CD14-positive monocyte (primary cell): ENCODE measurements at regions not wholly inside any gene's neighbourhood (a gene's known extent, or its start where the extent isn't known, plus 50 kb on each side); places are given as distances from the start of the nearest gene placed in this dataset.

ENCODE experiments used
- DNase-seq, 3 donors: peaks; one replicate each; pipeline ENCODE4 v3.0.0-alpha.2; 2011 to 2022
- H2AFZ ChIP-seq: 2 replicates; pipeline ENCODE4 v1.6.0; 2012; ENCODE audit warnings: mild to moderate bottlenecking, low read depth, low read length, inconsistent platforms; ENCODE audit not compliant: insufficient read depth, poor library complexity, severe bottlenecking
- H3K27ac ChIP-seq, 2 donors: 1 replicate in 1 of 2; 2 replicates in 1 of 2; pipeline ENCODE4 v1.5.1; 2012 to 2013; ENCODE audit warnings: low read length in 2 of 2, control low read depth in 1 of 2, inconsistent platforms in 1 of 2, low read depth in 1 of 2, mild to moderate bottlenecking in 1 of 2
- H3K27me3 ChIP-seq, 2 donors: one replicate each; pipeline versions ENCODE4 v1.6.0 to v1.6.1; 2011 to 2013; ENCODE audit warnings: low read length in 2 of 2; ENCODE audit not compliant: control insufficient read depth in 2 of 2, insufficient read depth in 2 of 2
- H3K36me3 ChIP-seq, 2 donors: replicated peaks in 1 of 2; 1 replicate in 1 of 2; 2 replicates in 1 of 2; pipeline versions ENCODE4 v1.5.1 to v1.6.1; 2012 to 2013; ENCODE audit warnings: low read length in 2 of 2, control low read depth in 1 of 2, inconsistent platforms in 1 of 2, mild to moderate bottlenecking in 1 of 2; ENCODE audit not compliant: insufficient read depth in 2 of 2, control insufficient read depth in 1 of 2
- H3K4me1 ChIP-seq, 2 donors: 1 replicate in 1 of 2; 2 replicates in 1 of 2; pipeline versions ENCODE4 v1.5.1 to v1.6.1; 2012 to 2013; ENCODE audit warnings: low read length in 2 of 2, control low read depth in 1 of 2, inconsistent platforms in 1 of 2, mild to moderate bottlenecking in 1 of 2, moderate library complexity in 1 of 2; ENCODE audit not compliant: insufficient read depth in 2 of 2, control insufficient read depth in 1 of 2
- H3K4me2 ChIP-seq: replicated peaks from 2 replicates; pipeline ENCODE3; 2012; ENCODE audit warnings: low read length, moderate library complexity, mild to moderate bottlenecking; ENCODE audit not compliant: poor library complexity, severe bottlenecking; ENCODE audit errors: extremely low read depth
- H3K4me3 ChIP-seq, 3 experiments: fragments of 200-600 bp in 1 of 3; sonication (generic) in 1 of 3; replicated peaks in 1 of 3; 1 replicate in 2 of 3; 2 replicates in 1 of 3; pipeline ENCODE4 v1.5.1; 2011 to 2013; ENCODE audit warnings: low read length in 3 of 3, mild to moderate bottlenecking in 3 of 3, control low read depth in 2 of 3, low read depth in 2 of 3, inconsistent platforms in 1 of 3, moderate library complexity in 1 of 3
- H3K79me2 ChIP-seq: 2 replicates; pipeline ENCODE4 v1.6.0; 2012; ENCODE audit warnings: mild to moderate bottlenecking, control low read depth, inconsistent platforms, low read length, moderate library complexity; ENCODE audit not compliant: insufficient read depth
- H3K9ac ChIP-seq: 2 replicates; pipeline ENCODE4 v1.6.0; 2017; ENCODE audit warnings: low read length, mild to moderate bottlenecking; ENCODE audit not compliant: insufficient read depth, poor library complexity, severe bottlenecking
- H3K9me3 ChIP-seq, 2 donors: replicated peaks in 1 of 2; 1 replicate in 1 of 2; 2 replicates in 1 of 2; pipeline versions ENCODE4 v1.5.1 to v1.6.1; 2012 to 2013; ENCODE audit warnings: low read length in 2 of 2, control low read depth in 1 of 2; ENCODE audit not compliant: control insufficient read depth in 1 of 2, insufficient read depth in 1 of 2
- H4K20me1 ChIP-seq: 2 replicates; pipeline ENCODE4 v1.6.0; 2012; ENCODE audit warnings: mild to moderate bottlenecking, low read length, control low read depth, moderate library complexity; ENCODE audit not compliant: insufficient read depth
- H3K27ac Mint-ChIP-seq, 7 donors: one replicate each; pipeline ENCODE4 v1.8.0; 2020; ENCODE audit warnings: mild to moderate bottlenecking in 7 of 7, mixed read lengths in 7 of 7, moderate library complexity in 6 of 7, inconsistent platforms in 2 of 7
- H3K27me3 Mint-ChIP-seq, 3 donors: one replicate each; pipeline ENCODE4 v1.8.0; 2021 to 2022; ENCODE audit warnings: low read depth in 3 of 3, mild to moderate bottlenecking in 3 of 3, mixed read lengths in 3 of 3, moderate library complexity in 3 of 3, inconsistent platforms in 1 of 3
- H3K36me3 Mint-ChIP-seq, 2 donors: one replicate each; pipeline ENCODE4 v1.8.0; 2020; ENCODE audit warnings: mixed read lengths in 2 of 2, inconsistent platforms in 1 of 2, mild to moderate bottlenecking in 1 of 2
- H3K4me1 Mint-ChIP-seq: one replicate; pipeline ENCODE4 v1.8.0; 2020; ENCODE audit warnings: mild to moderate bottlenecking, mixed read lengths
- H3K4me3 Mint-ChIP-seq, 2 donors: one replicate each; pipeline ENCODE4 v1.8.0; 2020; ENCODE audit warnings: mild to moderate bottlenecking in 2 of 2, mixed read lengths in 2 of 2, moderate library complexity in 1 of 2
- H3K9me3 Mint-ChIP-seq, 7 donors: one replicate each; pipeline ENCODE4 v1.8.0; 2020 to 2022; ENCODE audit warnings: mixed read lengths in 7 of 7, mild to moderate bottlenecking in 6 of 7, moderate library complexity in 6 of 7, inconsistent platforms in 2 of 7
- CTCF ChIP-seq: fragments of 200-600 bp; IDR thresholded peaks from one replicate; pipeline ENCODE4 v1.8.0; 2022; ENCODE audit warnings: antibody characterized with exemption, mild to moderate bottlenecking
- WGBS: methylation state at CpG from one replicate; pipeline ENCODE4 v1.1.5; 2013; ENCODE audit warnings: missing lambda C conversion rate; ENCODE audit not compliant: insufficient coverage; 5-methylcytosine and 5-hydroxymethylcytosine counted together
- intact Hi-C, 2 donors: fragments of 100-400 bp; cut with micrococcal nuclease; formaldehyde crosslinking; loops; one replicate each; pipeline versions ENCODE4 v1.15.0 to v1.15.1; 2023

- TF ChIP-seq CTCF, result no peak
- Histone ChIP-seq H3K9me3 (no peaks in the 10 kb centered on the region), H2AFZ (no peak overlapping the region), H4K20me1 (no peaks in the 10 kb centered on the region), H3K4me3 (no peak overlapping the region), H3K4me1 (no peaks in the 10 kb centered on the region), H3K27ac (no peak overlapping the region), H3K9ac (no peak overlapping the region), H3K36me3 (no peaks in the 10 kb centered on the region), H3K27me3 (no peaks in the 10 kb centered on the region), H3K79me2 (no peaks in the 10 kb centered on the region), H3K4me2 (no peak overlapping the region)
- Mint-ChIP-seq H3K9me3 (peaks cover 0 to 7% (median 1%) of the 10 kb centered on the region in 7 donors), H3K27me3 (no peaks in the 10 kb centered on the region), H3K27ac (no peak overlapping the region), H3K4me1 (no peaks in the 10 kb centered on the region), H3K36me3 (no peaks in the 10 kb centered on the region), H3K4me3 (no peak overlapping the region)
- DNase-seq, result no peak
- intact Hi-C loops, result no loop called here
- no CpG with 5 or more reads among the region's 1 CpG for WGBS
Measured at GRCh38 chrX:117215683-117216082, 752.9 kb upstream of the CT83 start.

- H3K27me3 Mint-ChIP-seq, result no peaks in the 10 kb centered on the region
- H3K4me1 Mint-ChIP-seq, result no peaks in the 10 kb centered on the region
- H3K27ac Mint-ChIP-seq, result no peak overlapping the region
- no peak overlapping the region for H3K9ac ChIP-seq
- H3K36me3 Mint-ChIP-seq, result no peaks in the 10 kb centered on the region
- no peak overlapping the region for H3K4me3 ChIP-seq
- WGBS, result no CpG with 5 or more reads among the region's 3 CpGs
- no peaks in the 10 kb centered on the region for H3K27me3 ChIP-seq
- H4K20me1 ChIP-seq, result no peaks in the 10 kb centered on the region
- H3K27ac ChIP-seq, result no peak overlapping the region
- H3K36me3 ChIP-seq, result no peaks in the 10 kb centered on the region
- no peak overlapping the region for H2AFZ ChIP-seq
- H3K4me2 ChIP-seq, result no peak overlapping the region
- H3K9me3 Mint-ChIP-seq, result peaks cover 0 to 5% (median 0%) of the 10 kb centered on the region in 7 donors
- H3K4me3 Mint-ChIP-seq, result no peak overlapping the region
- no peaks in the 10 kb centered on the region for H3K4me1 ChIP-seq
- H3K9me3 ChIP-seq, result no peaks in the 10 kb centered on the region
- H3K79me2 ChIP-seq, result no peaks in the 10 kb centered on the region
- TF ChIP-seq CTCF, result no peak
- DNase-seq, result no peak
- intact Hi-C loops, result no loop called here
Measured at GRCh38 chrX:117196481-117196880, 733.7 kb upstream of the CT83 start.
